AG09319 (cell line): ENCODE measurements at regions not wholly inside any gene's neighbourhood (a gene's known extent, or its start where the extent isn't known, plus 50 kb on each side); places are given as distances from the start of the nearest gene placed in this dataset.

Experiments used
- DNase-seq: peaks from one replicate; pipeline ENCODE4 v3.0.0-alpha.2; 2010; ENCODE audit warnings: low read depth; ENCODE audit errors: extremely low read depth
- TF ChIP-seq, protein P1 (sequence below): IDR thresholded peaks from 2 replicates; pipeline ENCODE4 v1.5.1; 2011; ENCODE audit warnings: low read depth, mild to moderate bottlenecking, inconsistent platforms, low read length, moderate library complexity

DNA sequence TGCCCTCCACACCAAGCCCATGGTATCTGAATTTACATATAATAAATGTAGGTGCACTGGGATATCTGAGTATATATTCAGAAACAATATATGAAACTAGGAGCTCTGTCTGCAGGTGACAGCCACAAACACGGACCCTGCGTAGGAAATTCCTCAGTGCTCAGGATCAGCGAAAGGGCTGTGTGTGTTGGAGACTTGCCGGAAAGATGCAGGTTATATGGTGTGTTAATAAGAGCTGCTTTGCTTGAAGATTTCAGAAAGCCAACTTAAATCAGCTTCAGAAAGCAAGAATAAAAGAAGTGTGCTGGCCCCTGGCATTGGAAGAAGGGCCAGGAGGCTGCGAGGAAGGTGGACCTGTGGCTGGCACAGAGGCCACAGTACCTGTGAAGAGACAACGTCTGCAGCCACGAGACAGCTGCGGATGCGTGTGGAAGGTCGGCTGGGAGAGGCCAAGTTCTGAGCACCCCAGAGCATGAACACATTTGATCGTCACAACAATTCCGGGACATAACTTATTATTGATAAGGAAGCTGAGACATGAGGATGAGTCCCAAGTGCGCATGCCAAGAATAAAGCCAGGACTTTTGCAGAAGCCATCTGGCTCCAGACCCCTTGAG lies 183.2 kb downstream of the DLL1 start:
- TF ChIP-seq, protein P1, sequence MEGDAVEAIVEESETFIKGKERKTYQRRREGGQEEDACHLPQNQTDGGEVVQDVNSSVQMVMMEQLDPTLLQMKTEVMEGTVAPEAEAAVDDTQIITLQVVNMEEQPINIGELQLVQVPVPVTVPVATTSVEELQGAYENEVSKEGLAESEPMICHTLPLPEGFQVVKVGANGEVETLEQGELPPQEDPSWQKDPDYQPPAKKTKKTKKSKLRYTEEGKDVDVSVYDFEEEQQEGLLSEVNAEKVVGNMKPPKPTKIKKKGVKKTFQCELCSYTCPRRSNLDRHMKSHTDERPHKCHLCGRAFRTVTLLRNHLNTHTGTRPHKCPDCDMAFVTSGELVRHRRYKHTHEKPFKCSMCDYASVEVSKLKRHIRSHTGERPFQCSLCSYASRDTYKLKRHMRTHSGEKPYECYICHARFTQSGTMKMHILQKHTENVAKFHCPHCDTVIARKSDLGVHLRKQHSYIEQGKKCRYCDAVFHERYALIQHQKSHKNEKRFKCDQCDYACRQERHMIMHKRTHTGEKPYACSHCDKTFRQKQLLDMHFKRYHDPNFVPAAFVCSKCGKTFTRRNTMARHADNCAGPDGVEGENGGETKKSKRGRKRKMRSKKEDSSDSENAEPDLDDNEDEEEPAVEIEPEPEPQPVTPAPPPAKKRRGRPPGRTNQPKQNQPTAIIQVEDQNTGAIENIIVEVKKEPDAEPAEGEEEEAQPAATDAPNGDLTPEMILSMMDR: no peak
- no peak for DNase-seq

DNA sequence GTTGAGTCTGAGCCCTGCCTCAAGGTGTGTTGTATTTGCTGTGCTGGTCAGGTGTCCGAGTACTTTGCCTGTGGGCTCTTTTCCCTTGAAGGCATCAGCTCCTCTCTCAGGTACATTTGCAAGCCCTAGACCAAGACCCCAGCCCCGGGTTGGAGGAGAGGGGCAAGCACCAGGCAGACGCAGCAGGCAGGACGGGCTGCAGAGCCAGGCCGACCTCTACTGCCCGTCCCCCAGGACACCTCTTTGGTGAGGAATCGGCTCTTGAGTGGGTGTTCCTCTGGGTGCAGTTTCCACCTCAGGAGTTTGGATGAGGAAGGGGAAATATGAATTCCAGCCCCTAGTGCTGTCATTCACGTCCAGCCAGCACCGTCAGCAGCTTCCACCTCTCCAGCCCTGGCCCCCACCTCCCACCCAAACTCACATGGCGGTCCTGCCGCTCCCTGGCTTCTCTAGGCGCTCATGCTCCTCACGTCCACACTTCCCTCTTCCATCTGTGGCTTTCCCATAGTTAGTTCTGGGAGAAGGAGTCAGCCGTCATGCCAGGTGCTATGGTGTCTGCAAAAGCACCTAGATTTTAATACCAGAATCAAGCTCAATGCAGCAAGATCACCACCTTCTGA lies 183.9 kb downstream of the DLL1 start:
- no peak for DNase-seq
- TF ChIP-seq, protein P1: no peak

GRCh38 chr6:170102582-170103481 lies 188.0 kb downstream of the DLL1 start:
- TF ChIP-seq, protein P1: no peak
- DNase-seq: no peak

- no peak for DNase-seq
- TF ChIP-seq, protein P1: no peak
Measured at GRCh38 chr6:170102038-170102437, 188.8 kb downstream of the DLL1 start.

DNA sequence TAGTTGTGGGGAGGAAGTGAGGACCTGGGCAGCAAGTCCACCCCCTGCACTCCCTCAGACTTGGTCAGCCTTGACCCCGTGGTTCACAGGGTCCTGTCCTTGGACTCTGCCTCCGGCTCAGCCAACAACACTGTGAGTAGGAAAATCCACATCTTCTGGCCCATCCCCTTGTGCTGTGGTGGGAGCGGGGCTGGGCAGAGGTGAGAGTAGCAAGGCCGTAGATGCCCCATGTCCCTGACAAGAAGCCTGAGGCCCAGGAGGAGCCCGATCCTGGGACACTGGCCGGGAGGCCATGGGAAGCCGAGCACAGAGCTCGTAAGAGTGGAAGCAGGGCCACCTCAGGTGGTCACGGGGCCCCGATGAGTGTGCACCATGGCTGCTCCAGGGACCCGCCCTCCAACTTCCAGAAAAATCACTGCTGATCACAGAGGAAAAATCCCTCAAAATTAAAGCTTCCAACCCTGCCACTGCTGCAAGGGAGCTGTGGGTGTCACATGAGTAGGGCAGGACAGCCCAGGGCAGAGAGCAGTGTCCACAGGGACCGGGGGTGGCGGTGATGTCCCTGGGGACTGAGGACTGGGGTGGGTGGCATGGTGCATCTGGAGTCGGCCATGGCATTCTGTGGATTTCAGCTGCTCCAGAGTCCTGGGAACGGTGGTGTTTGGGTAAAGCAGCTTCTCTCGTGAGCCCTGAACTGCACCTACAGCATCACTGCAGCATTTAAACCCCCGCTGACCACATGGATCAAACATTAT lies 189.4 kb downstream of the DLL1 start:
- no peak for DNase-seq
- TF ChIP-seq, protein P1: no peak

- TF ChIP-seq, protein P1: no peak
- DNase-seq: no peak
Measured at GRCh38 chr6:170100046-170100445, 190.8 kb downstream of the DLL1 start.

GRCh38 chr6:170099387-170099786 lies 191.5 kb downstream of the DLL1 start:
- TF ChIP-seq, protein P1: no peak
- no peak for DNase-seq
